NB4 (cell line): ENCODE measurements at regions not wholly inside any gene's neighbourhood (a gene's known extent, or its start where the extent isn't known, plus 50 kb on each side); places are given as distances from the start of the nearest gene placed in this dataset.

Experiments
- DNase-seq: peaks from one replicate; pipeline ENCODE4 v3.0.0; 2010; ENCODE audit warnings: low read depth
- H3K4me3 ChIP-seq: one replicate; pipeline ENCODE4 v1.5.1; 2011; ENCODE audit warnings: mild to moderate bottlenecking, low read depth, low read length, moderate library complexity
- CTCF ChIP-seq: IDR thresholded peaks from one replicate; pipeline ENCODE4 v1.5.1; 2012; ENCODE audit warnings: low read depth, low read length
- MYC ChIP-seq: IDR thresholded peaks from 2 replicates; pipeline ENCODE4 v1.6.1; 2011; ENCODE audit warnings: low read depth, low read length
- POLR2A ChIP-seq: IDR thresholded peaks from 2 replicates; pipeline ENCODE4 v1.6.1; 2011; ENCODE audit warnings: mild to moderate bottlenecking; ENCODE audit not compliant: insufficient read length; ENCODE audit errors: extremely low read depth
- TF ChIP-seq, protein P1 (sequence below): IDR thresholded peaks from 2 replicates; pipeline ENCODE4 v1.6.1; 2011; ENCODE audit warnings: low read depth, low read length

GRCh38 chr2:183521911-183522310, 397.7 kb downstream of the NUP35 start:
- no peak overlapping the region for H3K4me3 ChIP-seq
- TF ChIP-seq MYC = no peak
- TF ChIP-seq, protein P1, sequence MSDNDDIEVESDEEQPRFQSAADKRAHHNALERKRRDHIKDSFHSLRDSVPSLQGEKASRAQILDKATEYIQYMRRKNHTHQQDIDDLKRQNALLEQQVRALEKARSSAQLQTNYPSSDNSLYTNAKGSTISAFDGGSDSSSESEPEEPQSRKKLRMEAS = no peak
- TF ChIP-seq CTCF = no peak
- no peak for TF ChIP-seq POLR2A
- no peak for DNase-seq

GRCh38 chr2:183522489-183523266, 398.4 kb downstream of the NUP35 start:
- DNase-seq = no peak
- H3K4me3 ChIP-seq = no peak overlapping the region
- no peak for TF ChIP-seq MYC
- TF ChIP-seq, protein P1 = no peak
- no peak for TF ChIP-seq POLR2A
- no peak for TF ChIP-seq CTCF

DNA sequence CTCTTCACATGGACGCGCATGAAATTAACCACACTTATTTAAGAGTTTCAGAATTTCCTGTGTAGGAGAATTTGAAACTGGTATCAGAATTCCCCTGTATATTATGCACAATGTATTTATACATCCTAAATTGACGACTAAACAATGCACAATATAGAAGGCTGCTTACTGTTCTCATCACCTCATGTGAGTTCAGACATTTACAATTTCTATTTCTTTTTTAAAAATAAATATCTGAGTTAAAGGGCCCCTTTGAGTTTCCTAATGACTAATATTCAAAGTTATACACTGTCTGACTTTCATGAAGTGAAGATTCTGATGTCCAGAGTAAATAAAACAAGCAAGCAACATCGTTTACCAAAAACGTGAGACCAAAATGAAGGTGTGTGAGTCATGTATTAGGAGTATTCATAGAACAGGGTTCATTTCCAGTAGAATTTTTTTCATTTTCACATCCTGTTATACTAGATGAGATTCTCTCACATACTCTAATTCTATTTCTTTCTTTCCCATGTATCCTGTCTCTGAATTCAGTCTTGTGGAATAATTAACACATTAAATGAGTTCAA, 406.2 kb downstream of the NUP35 start:
- TF ChIP-seq MYC (no peak), POLR2A (no peak), CTCF (no peak)
- TF ChIP-seq, protein P1 = no peak
- no peak overlapping the region for H3K4me3 ChIP-seq

GRCh38 chr2:183532514-183532913, 408.3 kb downstream of the NUP35 start:
- no peak for TF ChIP-seq CTCF
- TF ChIP-seq, protein P1 = no peak
- TF ChIP-seq MYC = no peak
- TF ChIP-seq POLR2A = no peak
- no peak for DNase-seq
- H3K4me3 ChIP-seq = no peak overlapping the region

More for the DNA sequence above, 406.2 kb downstream of the NUP35 start:
- DNase-seq = no peak

- no peak overlapping the region for H3K4me3 ChIP-seq
- TF ChIP-seq, protein P1 = no peak
- no peak for TF ChIP-seq POLR2A
- no peak for TF ChIP-seq CTCF
- no peak for DNase-seq
These were observed 408.8 kb downstream of the NUP35 start for GRCh38 chr2:183533021-183533420.
